ENCODE measurements at regions not wholly inside any gene's neighbourhood (a gene's known extent, or its start where the extent isn't known, plus 50 kb on each side); places are given as distances from the start of the nearest gene placed in this dataset.

DNA sequence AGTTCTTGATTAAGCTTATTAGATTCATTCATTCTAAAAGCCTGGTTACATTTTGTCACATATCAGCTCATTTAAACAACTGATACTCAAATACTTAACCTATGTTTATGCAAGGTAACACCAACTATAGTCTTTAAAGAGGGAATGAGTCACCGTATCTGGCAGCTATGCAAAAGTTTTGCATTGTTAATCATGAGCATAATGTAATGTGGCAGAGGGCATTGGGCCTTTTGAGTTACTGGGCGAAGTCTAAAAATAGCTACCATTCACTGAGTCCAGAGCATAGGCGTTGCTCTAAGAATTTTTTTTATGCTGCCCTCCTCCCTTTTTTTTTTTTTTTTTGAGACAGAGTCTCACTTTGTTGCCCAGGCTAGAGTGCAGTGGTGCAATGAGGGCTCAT lies 277.7 kb upstream of the ZNF717 start:
- no peak overlapping the region for H3K4me3 ChIP-seq (ENCODE audit: low read depth, low read length)
- peak; percentile 59 for DNase-seq (ENCODE audit: low read depth)
- TF ChIP-seq, protein P1, sequence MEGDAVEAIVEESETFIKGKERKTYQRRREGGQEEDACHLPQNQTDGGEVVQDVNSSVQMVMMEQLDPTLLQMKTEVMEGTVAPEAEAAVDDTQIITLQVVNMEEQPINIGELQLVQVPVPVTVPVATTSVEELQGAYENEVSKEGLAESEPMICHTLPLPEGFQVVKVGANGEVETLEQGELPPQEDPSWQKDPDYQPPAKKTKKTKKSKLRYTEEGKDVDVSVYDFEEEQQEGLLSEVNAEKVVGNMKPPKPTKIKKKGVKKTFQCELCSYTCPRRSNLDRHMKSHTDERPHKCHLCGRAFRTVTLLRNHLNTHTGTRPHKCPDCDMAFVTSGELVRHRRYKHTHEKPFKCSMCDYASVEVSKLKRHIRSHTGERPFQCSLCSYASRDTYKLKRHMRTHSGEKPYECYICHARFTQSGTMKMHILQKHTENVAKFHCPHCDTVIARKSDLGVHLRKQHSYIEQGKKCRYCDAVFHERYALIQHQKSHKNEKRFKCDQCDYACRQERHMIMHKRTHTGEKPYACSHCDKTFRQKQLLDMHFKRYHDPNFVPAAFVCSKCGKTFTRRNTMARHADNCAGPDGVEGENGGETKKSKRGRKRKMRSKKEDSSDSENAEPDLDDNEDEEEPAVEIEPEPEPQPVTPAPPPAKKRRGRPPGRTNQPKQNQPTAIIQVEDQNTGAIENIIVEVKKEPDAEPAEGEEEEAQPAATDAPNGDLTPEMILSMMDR (conservative IDR thresholded peaks at IDR 0.05; ENCODE audit: low read depth, low read length): no peak

DNA sequence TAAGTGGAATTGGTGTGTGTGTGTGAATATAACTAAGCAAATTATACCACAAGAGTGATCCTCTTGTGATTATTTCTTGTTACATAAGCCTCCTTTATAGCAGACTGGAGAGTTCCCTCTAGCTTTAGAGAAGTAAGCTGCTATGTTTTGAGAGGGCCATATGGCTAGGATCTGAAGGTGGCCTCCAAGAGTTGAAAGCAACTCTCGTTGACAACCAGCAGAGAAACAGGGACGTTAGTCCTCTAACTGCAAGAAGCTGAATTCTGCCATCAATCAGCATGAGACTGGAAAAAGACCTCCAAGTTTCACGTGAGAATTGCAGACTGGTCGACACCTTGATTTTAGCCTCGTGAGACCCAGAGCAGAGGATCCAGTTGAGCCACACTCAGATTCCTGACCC lies 278.5 kb upstream of the ZNF717 start:
- DNase-seq (ENCODE audit: low read depth): no peak
- no peak overlapping the region for H3K4me3 ChIP-seq (ENCODE audit: low read depth, low read length)
- TF ChIP-seq, protein P1 (conservative IDR thresholded peaks at IDR 0.05; ENCODE audit: low read depth, low read length): no peak

DNA sequence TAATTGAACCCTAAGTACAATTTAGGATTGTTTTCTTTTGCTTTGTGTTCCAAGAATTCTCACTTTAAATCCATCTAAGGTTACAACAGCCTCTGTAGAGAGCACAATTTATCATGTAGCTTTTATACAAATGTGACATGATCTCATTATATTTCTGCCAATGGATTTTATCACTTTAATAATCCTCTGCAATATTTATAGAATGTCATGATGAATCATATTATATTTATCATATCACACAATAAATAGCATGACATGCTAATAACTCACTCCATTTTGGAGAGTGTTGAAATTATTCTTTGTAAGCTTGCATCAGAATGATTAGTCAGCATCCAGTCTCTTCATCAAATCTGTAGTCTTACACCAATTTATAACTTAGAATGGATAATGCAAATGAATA lies 280.6 kb upstream of the ZNF717 start:
- no peak for DNase-seq (ENCODE audit: low read depth)
- TF ChIP-seq, protein P1 (conservative IDR thresholded peaks at IDR 0.05; ENCODE audit: low read depth, low read length): no peak
- H3K4me3 ChIP-seq (ENCODE audit: low read depth, low read length): no peak overlapping the region

DNA sequence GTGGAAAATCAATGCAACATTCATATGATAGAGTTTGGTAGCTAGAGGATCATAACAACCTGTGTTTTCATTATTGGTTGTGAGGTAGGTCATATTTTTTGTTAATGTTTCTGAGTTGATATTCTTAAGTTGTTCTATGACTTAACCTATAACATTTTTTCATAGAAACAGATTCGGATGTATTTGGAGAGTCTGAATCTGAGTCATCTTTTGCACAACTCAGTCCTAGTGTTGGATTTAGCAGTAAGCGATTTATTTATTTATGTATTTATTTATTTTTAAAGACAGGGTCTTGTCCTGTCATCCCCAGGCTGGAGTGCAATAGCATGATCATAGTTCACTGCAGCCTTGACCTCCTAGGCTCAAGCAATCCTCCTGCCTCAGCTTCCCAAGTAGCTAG lies 292.8 kb upstream of the ZNF717 start:
- TF ChIP-seq, protein P1 (conservative IDR thresholded peaks at IDR 0.05; ENCODE audit: low read depth, low read length): no peak
- DNase-seq (ENCODE audit: low read depth): no peak
- H3K4me3 ChIP-seq (ENCODE audit: low read depth, low read length): no peak overlapping the region

DNA sequence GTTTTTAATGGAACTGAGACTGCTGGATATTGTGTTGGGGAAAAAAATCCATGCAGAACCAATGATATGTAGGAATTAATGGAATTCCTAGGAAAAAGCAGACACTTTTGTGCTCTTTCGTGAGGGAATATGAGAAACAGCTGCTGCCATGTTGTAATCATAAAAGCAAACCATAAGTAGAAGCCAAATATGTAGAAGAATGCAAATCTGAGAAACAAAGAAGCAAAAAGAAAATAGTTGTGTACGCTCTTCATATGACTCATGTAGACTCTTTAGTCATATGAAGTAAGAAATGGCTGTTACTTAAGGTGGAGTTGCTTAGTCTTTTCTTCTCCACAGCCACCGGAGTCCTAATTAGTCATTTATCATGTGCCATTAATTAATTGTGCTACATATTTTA lies 298.6 kb upstream of the ZNF717 start:
- no peak for DNase-seq (ENCODE audit: low read depth)
- no peak overlapping the region for H3K4me3 ChIP-seq (ENCODE audit: low read depth, low read length)
- TF ChIP-seq, protein P1 (conservative IDR thresholded peaks at IDR 0.05; ENCODE audit: low read depth, low read length): no peak

DNA sequence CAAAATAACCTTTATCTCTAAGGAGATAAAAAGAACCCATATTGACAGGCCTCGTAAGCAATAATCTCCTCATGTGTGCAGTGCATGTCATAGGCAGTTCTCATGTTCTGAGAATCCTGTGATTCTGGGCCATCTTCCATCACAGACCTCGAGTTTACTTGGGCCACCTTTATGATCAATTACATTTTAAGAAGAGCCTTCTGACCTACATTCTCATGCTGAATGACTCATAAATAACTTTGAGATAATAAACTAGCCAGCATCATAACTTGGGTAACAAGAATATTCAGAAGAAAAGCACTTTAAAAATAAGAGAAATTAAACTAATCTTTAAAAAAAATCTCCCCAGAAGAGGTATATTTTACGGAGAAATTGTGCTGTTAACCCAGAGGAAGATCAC lies 310.7 kb upstream of the ZNF717 start:
- TF ChIP-seq, protein P1 (conservative IDR thresholded peaks at IDR 0.05; ENCODE audit: low read depth, low read length): no peak
- no peak for DNase-seq (ENCODE audit: low read depth)
- no peak overlapping the region for H3K4me3 ChIP-seq (ENCODE audit: low read depth, low read length)

DNA sequence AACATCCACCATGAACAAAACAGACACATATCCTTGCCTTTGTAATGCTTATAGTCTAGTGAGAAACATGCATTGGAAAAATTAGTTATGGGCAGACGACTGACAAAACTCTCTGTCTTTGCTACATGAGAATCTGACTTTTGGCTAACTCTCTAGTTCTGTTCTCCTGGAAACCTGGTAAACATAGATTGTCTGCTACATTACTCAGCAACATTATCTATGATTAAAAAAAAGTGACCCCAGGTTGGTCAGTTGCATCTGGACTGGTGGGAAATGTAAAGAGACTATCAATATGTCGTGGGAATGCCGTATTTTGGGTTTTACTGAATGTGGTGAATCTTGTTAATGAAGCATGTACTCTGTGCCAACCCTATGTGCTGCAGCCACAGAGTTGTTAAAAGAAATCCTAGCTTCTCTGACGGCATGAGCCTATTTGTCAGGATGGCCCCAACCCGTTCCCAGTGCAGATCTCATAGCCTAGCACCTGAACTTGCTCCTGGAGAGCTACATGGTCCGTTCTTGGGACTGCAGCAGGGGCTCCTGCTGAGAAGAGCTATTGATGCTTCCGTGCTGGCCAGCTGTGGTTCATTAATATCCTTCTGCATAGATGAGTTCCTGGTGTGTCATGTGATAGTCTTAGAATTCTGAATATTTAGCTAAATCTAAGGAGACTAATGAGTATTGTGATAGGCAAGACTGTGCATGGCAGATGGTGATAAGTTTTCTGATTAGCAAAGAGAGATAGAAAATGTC lies 311.7 kb upstream of the ZNF717 start:
- TF ChIP-seq, protein P1 (conservative IDR thresholded peaks at IDR 0.05; ENCODE audit: low read depth, low read length): no peak
- H3K4me3 ChIP-seq (ENCODE audit: low read depth, low read length): no peak overlapping the region
- no peak for DNase-seq (ENCODE audit: low read depth)
